K562 (cell line): ENCODE measurements at regions not wholly inside any gene's neighbourhood (a gene's known extent, or its start where the extent isn't known, plus 50 kb on each side); places are given as distances from the start of the nearest gene placed in this dataset.

Experiments
- ATAC-seq: fragments of 200-7000 bp; cut with Tn5 transposase; 3 replicates; pipeline ENCODE4 v1.9.1; 2020; ENCODE audit warnings: moderate library complexity
- BruUV-seq: library from RNA; stranded (reverse); fragments of 400-500 nt; replicated peaks from 2 replicates; lab custom pipeline; 2021; lab: Mats Ljungman, UMichigan
- CTCF ChIA-PET: fragments of 300-600 bp; formaldehyde crosslinking; extraction: SDS; loops from one replicate; lab custom pipeline; 2021; ENCODE audit warnings: low intra/inter-chr PET ratio; lab: Yijun Ruan, JAX
- POLR2A ChIA-PET: fragments of 300-600, 350-650 bp; sonication (Branson Sonifier 250); formaldehyde crosslinking; extraction: SDS; loops from one replicate; lab custom pipeline; 2021; ENCODE audit warnings: antibody characterized with exemption, inconsistent platforms; lab: Yijun Ruan, JAX
- DNase-seq, 4 experiments: peaks; one replicate each; pipeline versions ENCODE4 v3.0.0 to v3.0.0-alpha.2; 2011 to 2018; ENCODE audit warnings: low spot score in 3 of 4, mixed read lengths in 3 of 4; ENCODE audit errors: extremely low read depth in 1 of 4
- FAIRE-seq: peaks from 2 replicates; lab custom pipeline; 2011; peaks lifted over from hg19 to GRCh38; lab: Jason Lieb, UNC
- H2AFZ ChIP-seq: 2 replicates; pipeline ENCODE4 v1.6.0; 2011; ENCODE audit warnings: low read depth, low read length, control low read depth, inconsistent platforms
- H3K27ac ChIP-seq: fragments of 200-600 bp; 3 replicates; pipeline ENCODE4 v1.8.0; 2011; ENCODE audit warnings: low read depth, mild to moderate bottlenecking, control low read depth, inconsistent platforms, low read length, moderate library complexity, mixed read lengths; ENCODE audit errors: extremely low read depth
- H3K27me3 ChIP-seq, 2 experiments: fragments of 300-600 bp in 1 of 2; 2 replicates in 1 of 2; 3 replicates in 1 of 2; pipeline versions ENCODE4 v1.6.0 to v1.8.0; 2011; ENCODE audit warnings: inconsistent platforms in 2 of 2, low read length in 2 of 2, mild to moderate bottlenecking in 1 of 2, mixed read lengths in 1 of 2, moderate library complexity in 1 of 2; ENCODE audit not compliant: control insufficient read depth in 2 of 2, insufficient read depth in 2 of 2
- H3K36me3 ChIP-seq: fragments of 300-600 bp; 3 replicates; pipeline ENCODE4 v1.8.0; 2011; ENCODE audit warnings: mild to moderate bottlenecking, low read length, inconsistent platforms; ENCODE audit not compliant: control insufficient read depth, insufficient read depth
- H3K4me1 ChIP-seq, 2 experiments: fragments of 200-600 bp in 1 of 2; replicated peaks in 1 of 2; 2 replicates in 1 of 2; 3 replicates in 1 of 2; pipeline versions ENCODE4 v1.5.1 to v1.8.0; 2011; ENCODE audit warnings: inconsistent platforms in 2 of 2, low read length in 2 of 2, mild to moderate bottlenecking in 1 of 2, mixed read lengths in 1 of 2, moderate library complexity in 1 of 2; ENCODE audit not compliant: control insufficient read depth in 2 of 2, insufficient read depth in 2 of 2
- H3K4me2 ChIP-seq: 2 replicates; pipeline ENCODE4 v1.6.1; 2011; ENCODE audit warnings: low read length, control low read depth, inconsistent platforms, mixed read lengths; ENCODE audit not compliant: insufficient read depth
- H3K4me3 ChIP-seq: fragments of 200-600 bp; sonication (generic), shearing (Covaris generic); 2 replicates; pipeline ENCODE4 v1.5.1; 2016; ENCODE audit warnings: control low read depth, inconsistent platforms
- H3K79me2 ChIP-seq: fragments of 200-600 bp; 3 replicates; pipeline ENCODE4 v1.8.0; 2011; ENCODE audit warnings: low read length, inconsistent platforms; ENCODE audit not compliant: control insufficient read depth, insufficient read depth
- H3K9ac ChIP-seq, 2 experiments: 2 replicates each; pipeline versions ENCODE4 v1.6.0 to v1.6.1; 2011; ENCODE audit warnings: low read depth in 2 of 2, low read length in 2 of 2, control low read depth in 1 of 2, inconsistent platforms in 1 of 2, mild to moderate bottlenecking in 1 of 2, mixed read lengths in 1 of 2; ENCODE audit not compliant: insufficient read depth in 1 of 2
- H3K9me1 ChIP-seq: one replicate; pipeline ENCODE4 v1.6.0; 2011; ENCODE audit warnings: inconsistent platforms, mild to moderate bottlenecking, low read length, moderate library complexity; ENCODE audit not compliant: control insufficient read depth, insufficient read depth
- H3K9me3 ChIP-seq: replicated peaks from 2 replicates; pipeline ENCODE4 v1.5.1; 2011; ENCODE audit warnings: low read depth, low read length, inconsistent platforms; ENCODE audit not compliant: control insufficient read depth, insufficient read depth
- H4K20me1 ChIP-seq: replicated peaks from 2 replicates; pipeline ENCODE4 v1.6.1; 2011; ENCODE audit warnings: low read length, inconsistent platforms, mixed read lengths; ENCODE audit not compliant: control insufficient read depth, insufficient read depth
- ATF2 ChIP-seq: sonication (generic); formaldehyde crosslinking; IDR thresholded peaks from 2 replicates; pipeline ENCODE4 v1.8.1; 2022; ENCODE audit warnings: missing genetic modification reagents
- BRF2 ChIP-seq: IDR thresholded peaks from 3 replicates; pipeline ENCODE4 v1.6.1; 2011; ENCODE audit warnings: borderline replicate concordance, mild to moderate bottlenecking; ENCODE audit not compliant: insufficient read length, insufficient read depth
- CCAR2 ChIP-seq: fragments of 200-400 bp; formaldehyde crosslinking; IDR thresholded peaks from 2 replicates; pipeline ENCODE4 v1.6.1; 2017; ENCODE audit warnings: mild to moderate bottlenecking, low read depth, low read length
- KAT2B ChIP-seq: IDR thresholded peaks from one replicate; pipeline ENCODE4 v1.6.1; 2012; ENCODE audit warnings: low read depth, mild to moderate bottlenecking, control low read depth, inconsistent platforms, low read length, moderate library complexity
- L3MBTL2 ChIP-seq: fragments of 450-650 bp; IDR thresholded peaks from 2 replicates; pipeline ENCODE4 v1.6.1; 2016; ENCODE audit warnings: mild to moderate bottlenecking, moderate library complexity
- LARP7 ChIP-seq: fragments of 450-650 bp; IDR thresholded peaks from 2 replicates; pipeline ENCODE4 v1.6.1; 2016
- SMAD3 ChIP-seq: fragments of 450-650 bp; formaldehyde crosslinking; conservative IDR thresholded peaks from 2 replicates; pipeline ENCODE4 v1.4.0; 2020; ENCODE audit warnings: mild to moderate bottlenecking
- SRSF9 ChIP-seq: fragments of 200-400 bp; formaldehyde crosslinking; IDR thresholded peaks from 2 replicates; pipeline ENCODE4 v1.6.1; 2017; ENCODE audit warnings: low read depth, low read length, borderline replicate concordance
- TAF9B ChIP-seq: fragments of 450-650 bp; IDR thresholded peaks from 2 replicates; pipeline ENCODE4 v1.6.1; 2018; ENCODE audit warnings: mild to moderate bottlenecking; ENCODE audit not compliant: partially characterized antibody
- TCF7 ChIP-seq: sonication (generic); IDR thresholded peaks from 2 replicates; pipeline ENCODE4 v1.6.1; 2016; ENCODE audit warnings: antibody characterized with exemption, borderline replicate concordance
- THRAP3 ChIP-seq: fragments of 450-650 bp; IDR thresholded peaks from 2 replicates; pipeline ENCODE4 v1.6.1; 2016; ENCODE audit warnings: mild to moderate bottlenecking, inconsistent platforms, borderline replicate concordance
- ZNF134 ChIP-seq: fragments of 250-450 bp; sonication (Bioruptor Pico); conservative IDR thresholded peaks from 2 replicates; pipeline ENCODE4 v1.4.0; 2020
- ZNF277 ChIP-seq: fragments of 250-450 bp; sonication (Bioruptor Pico); IDR thresholded peaks from 2 replicates; pipeline ENCODE4 v1.8.0; 2022; ENCODE audit warnings: inconsistent platforms, mild to moderate bottlenecking, moderate library complexity, borderline replicate concordance
- ZNF589 ChIP-seq: fragments of 200-800 bp; sonication (Bioruptor generic); IDR thresholded peaks from 2 replicates; pipeline ENCODE4 v1.6.1; 2016; ENCODE audit warnings: low read depth, missing genetic modification characterization, missing compliant biosample characterization
- WGBS: fragments of 100-300 bp; shearing (Covaris generic); methylation state at CpG from one replicate; pipeline ENCODE4 v1.1.6; 2016; ENCODE audit warnings: low coverage, mixed read lengths; ENCODE audit not compliant: insufficient coverage; ENCODE audit errors: missing lambda C conversion rate; 5-methylcytosine and 5-hydroxymethylcytosine counted together
- in situ Hi-C: fragments of 300-500 bp; cut with MboI; formaldehyde crosslinking; loops from 4 replicates; pipeline ENCODE4 v1.15.0; 2018; ENCODE audit warnings: inconsistent platforms, mixed read lengths
- intact Hi-C: fragments of 100-400 bp; cut with micrococcal nuclease; formaldehyde crosslinking; loops from 2 replicates; pipeline ENCODE4 v1.14.2; 2022

- no peak for TF ChIP-seq BRF2
- no peak for TF ChIP-seq L3MBTL2
- no peak for TF ChIP-seq KAT2B
- TF ChIP-seq, all 486 proteins: peak for 0
These were observed 65.2 kb upstream of the SPIN1 start (continued) for GRCh38 chr9:88322906-88323566.

- ChIA-PET POLR2A (no interaction called here), CTCF (no interaction called here)
- ATAC-seq, result no peak
- Histone ChIP-seq H3K4me2 (no peak overlapping the region), H3K4me3 (no peak overlapping the region), H4K20me1 (no peaks in the 10 kb centered on the region), H3K9me1 (no peaks in the 10 kb centered on the region), H2AFZ (no peak overlapping the region), H3K36me3 (no peaks in the 10 kb centered on the region), H3K4me1 (no peaks in the 10 kb centered on the region), H3K79me2 (no peaks in the 10 kb centered on the region), H3K9me3 (no peaks in the 10 kb centered on the region), H3K27me3 (peaks cover 0 to 20% of the 10 kb centered on the region in 2 experiments), H3K27ac (no peak overlapping the region), H3K9ac (no peak overlapping the region)
- DNase-seq, result no peak
- BruUV-seq, result no TSS peak
- no peak for FAIRE-seq
- 17% methylated on average over 3 of the region's 4 CpGs for WGBS
- in situ Hi-C loops, result loop anchor here (25.0 kb wide), 1 partner anchor 634 kb away; no protein-coding TSS in a partner anchor
- intact Hi-C loops, result no loop called here
- TF ChIP-seq TCF7 (no peak), CCAR2 (no peak), ATF2 (CRISPR knock-in tag) (no peak), SMAD3 (CRISPR knock-in tag) (no peak), ZNF134 (no peak), ZNF277 (CRISPR knock-in tag) (no peak), TAF9B (no peak), THRAP3 (no peak), ZNF589 (CRISPR knock-in tag) (no peak), SRSF9 (no peak), LARP7 (no peak)
These were observed 66.5 kb upstream of the SPIN1 start for GRCh38 chr9:88321764-88322163.
